NCI-H1694 treated with DMSO at 0.1 percent for 48 hours (cell line): ENCODE measurements at regions not wholly inside any gene's neighbourhood (a gene's known extent, or its start where the extent isn't known, plus 50 kb on each side); places are given as distances from the start of the nearest gene placed in this dataset.

Source experiments
- DNase-seq: peaks from one replicate; lab custom pipeline; 2025; lab: John Stamatoyannopoulos, UW

DNA sequence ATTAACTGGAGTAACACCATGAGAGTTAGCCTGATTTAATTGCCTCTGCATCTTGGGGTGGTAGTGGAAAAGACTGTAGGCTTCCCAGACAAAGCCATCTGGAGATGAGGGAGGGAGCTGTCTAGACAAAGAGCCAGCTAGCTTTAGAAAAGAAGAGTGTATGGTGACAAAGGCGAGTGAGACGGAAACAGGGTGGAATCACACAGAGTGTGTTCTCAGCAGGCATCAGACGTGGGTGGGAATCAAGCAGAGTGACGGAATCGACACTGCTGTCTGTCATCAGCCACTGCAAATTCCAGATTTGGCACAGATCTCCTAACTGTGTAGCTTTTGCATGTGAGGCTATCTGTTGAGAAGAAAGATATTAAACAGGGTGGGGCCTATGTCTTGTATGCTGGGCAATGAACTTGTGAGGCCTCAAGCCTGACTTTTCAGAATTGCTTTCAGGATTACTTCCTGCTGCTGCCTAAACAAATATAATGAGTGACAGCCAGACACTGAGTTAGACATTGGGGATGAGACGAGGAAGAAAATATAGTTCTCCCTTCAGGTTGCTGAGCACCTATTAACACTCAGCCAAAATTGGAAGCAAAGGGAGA lies 236.5 kb upstream of the GRIP1 start:
- no peak for DNase-seq

DNA sequence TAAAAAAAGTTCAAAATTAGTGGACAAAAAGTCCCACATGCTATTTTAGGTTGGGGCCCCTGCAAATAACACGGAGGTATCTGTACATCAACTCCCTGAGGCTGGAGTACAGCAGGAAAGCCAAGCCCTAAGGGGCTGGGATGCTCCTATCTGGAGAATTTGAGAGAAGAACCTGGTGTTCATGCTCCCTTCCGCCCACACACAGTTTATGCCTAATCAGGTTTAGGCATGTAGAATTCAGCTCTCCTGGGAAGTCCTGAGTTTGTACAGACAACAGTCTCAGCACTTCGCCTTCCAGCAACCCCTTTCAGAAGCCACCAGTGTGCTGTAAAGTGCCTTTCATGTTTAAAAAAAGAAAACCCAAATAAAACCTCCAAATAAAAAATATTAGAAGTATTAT lies 237.3 kb upstream of the GRIP1 start:
- DNase-seq, result no peak

DNA sequence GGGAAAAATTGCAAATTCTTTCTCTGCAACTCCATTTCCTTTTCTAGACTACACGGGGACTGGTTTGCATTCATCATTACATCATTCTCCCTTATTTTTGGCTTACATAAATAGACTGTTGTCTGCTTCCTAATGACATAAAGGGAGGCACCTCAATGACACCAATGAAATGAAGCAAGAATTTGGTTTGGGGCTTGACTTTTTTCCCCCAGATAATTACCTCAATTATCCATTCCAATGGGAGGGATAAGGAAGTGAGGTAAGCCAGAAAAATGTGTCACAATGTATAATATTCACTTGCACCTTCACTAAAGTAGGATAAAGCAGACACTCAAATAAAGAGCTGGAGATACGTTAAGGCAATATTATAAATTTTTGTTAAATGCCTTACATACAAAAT lies 240.6 kb upstream of the GRIP1 start:
- no peak for DNase-seq

GRCh38 chr12:66920205-66920604 lies 241.3 kb upstream of the GRIP1 start:
- DNase-seq, result no peak

GRCh38 chr12:66921151-66921550 lies 242.3 kb upstream of the GRIP1 start:
- no peak for DNase-seq

- no peak for DNase-seq
Measured at GRCh38 chr12:66925083-66925482, 246.2 kb upstream of the GRIP1 start.

GRCh38 chr12:66929121-66929520 lies 250.2 kb upstream of the GRIP1 start:
- DNase-seq, result no peak

- DNase-seq, result no peak
Measured at GRCh38 chr12:66931091-66931490, 252.2 kb upstream of the GRIP1 start.

DNA sequence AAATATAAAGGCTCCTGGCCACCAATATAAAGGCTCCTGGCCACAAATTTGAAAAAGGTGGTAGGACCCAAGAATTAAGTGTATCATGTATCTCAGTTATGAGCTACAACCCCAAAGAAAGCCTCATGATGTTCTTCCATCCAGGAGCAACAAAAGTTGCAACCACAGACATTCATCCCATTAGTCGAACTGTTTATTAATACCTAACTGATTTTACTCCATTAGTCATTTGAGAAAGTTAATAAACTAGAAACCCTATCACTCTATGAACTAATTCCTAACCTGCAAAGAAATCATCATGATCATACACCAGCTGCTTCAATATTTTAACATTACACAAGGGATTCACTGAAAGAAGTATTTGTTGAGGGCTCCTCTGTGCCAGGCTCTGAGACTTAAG lies 253.2 kb upstream of the GRIP1 start:
- no peak for DNase-seq

DNA sequence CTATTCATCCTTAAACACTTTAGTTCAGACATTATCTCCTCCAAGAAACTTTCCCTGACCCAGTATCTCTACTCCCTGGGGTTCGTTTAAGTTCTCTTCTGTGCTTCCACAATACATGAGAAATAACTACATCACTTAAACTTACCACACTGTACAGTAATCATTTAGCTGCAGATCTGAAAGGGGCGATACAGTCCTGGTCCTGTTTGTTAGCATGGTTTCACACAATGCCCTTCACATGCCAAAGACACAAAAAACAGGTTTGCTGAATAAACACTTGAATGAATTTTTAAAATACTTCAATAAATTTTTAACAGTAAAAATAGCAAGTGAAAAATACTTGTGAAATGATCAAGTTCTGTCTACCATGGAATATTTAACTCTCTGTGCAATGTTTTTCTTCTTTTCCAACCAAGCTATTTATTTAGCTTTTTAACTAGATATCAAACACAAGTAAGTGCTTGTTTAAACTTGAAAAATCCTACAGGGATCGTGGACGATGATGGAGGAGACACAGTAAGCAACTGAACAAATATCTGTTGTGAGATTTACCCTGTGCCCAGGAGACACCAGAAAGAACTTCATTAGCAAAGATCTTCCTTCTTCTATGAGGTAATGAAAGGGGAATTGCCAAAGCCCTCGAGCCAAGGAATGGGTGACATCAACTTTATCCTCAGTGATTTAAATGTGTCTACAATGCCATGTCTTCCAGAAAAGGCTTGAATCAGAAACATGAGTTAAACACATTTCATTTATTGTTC lies 255.6 kb upstream of the GRIP1 start:
- no peak for DNase-seq

GRCh38 chr12:66941150-66941549 lies 262.3 kb upstream of the GRIP1 start:
- DNase-seq, result no peak

GRCh38 chr12:66942741-66943465 lies 264.0 kb upstream of the GRIP1 start:
- DNase-seq, result no peak

DNA sequence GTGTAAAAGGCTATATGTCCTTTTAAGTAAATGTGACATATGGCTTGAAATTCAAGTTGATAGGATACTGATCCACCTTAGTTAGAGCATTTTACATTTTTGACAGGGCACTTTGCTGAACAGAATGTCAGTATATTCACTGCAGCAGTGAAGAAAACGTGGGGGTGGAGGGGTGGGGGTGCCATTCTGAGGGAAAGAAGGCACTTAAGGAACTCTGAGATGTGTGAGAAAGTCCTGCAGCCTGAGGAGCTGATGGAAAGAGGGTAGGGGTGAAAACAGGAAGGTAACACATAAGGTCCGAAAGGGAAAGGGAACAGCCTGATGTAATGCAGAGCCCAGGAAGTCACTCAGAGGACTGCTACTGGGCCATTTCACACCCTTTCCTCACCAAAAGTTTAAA lies 265.5 kb upstream of the GRIP1 start:
- DNase-seq, result no peak

DNA sequence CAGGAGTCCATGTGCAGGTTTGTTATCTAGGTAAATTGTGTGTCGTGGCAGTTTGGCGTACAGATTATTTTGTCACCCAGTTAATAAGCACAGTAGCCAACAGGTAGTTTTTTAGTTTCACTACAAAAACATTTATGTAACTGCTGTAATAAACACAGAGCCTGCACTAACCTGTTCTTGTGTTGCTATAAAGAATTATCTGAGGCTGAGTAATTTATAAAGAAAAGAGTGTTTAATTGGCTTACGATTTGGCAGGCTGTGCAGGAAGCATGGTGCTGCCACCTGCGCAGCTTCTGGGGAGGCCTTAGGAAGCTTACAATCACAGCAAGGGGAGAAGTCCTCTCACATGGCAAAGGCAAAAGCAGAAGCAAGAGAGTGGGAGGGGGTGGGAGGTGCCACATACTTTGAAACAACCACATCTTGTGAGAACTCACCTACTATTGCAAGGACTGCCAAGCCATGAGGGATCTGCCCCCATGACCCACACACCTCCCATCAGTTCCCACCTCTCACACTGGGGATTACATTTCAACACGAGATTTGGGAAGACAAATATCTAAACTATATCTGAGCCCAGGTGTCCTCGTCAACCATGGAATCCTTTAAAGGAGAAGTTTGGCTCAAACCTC lies 266.4 kb upstream of the GRIP1 start:
- DNase-seq, result no peak

GRCh38 chr12:66947119-66947518 lies 268.2 kb upstream of the GRIP1 start:
- no peak for DNase-seq

- no peak for DNase-seq
Measured at GRCh38 chr12:66952668-66953067, 273.8 kb upstream of the GRIP1 start.

DNA sequence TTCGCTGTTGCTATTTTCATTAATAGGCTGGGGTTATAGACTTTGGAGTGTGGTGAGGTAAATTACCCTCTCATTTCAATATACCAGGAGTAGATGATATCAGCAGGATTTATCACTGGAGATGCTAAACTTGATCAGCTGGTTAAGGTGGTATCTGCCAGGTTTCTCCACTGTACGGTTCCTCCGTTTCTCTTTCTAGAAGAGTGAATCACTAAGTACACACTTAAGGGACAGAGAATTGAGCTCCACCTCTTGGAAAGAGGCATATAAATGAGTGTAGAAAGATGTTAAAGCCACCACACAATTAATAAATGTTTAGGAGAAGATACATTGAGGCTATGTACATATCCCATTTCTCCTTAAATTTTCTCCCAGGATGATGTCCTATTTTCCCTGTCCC lies 277.4 kb upstream of the GRIP1 start:
- no peak for DNase-seq

GRCh38 chr12:66959276-66959675 lies 280.4 kb upstream of the GRIP1 start:
- DNase-seq, result no peak

- DNase-seq, result no peak
Measured at GRCh38 chr12:66960006-66960405, 281.1 kb upstream of the GRIP1 start.

GRCh38 chr12:66960704-66961690 lies 282.1 kb upstream of the GRIP1 start:
- DNase-seq, result no peak

GRCh38 chr12:66962290-66962689 lies 283.4 kb upstream of the GRIP1 start:
- no peak for DNase-seq

DNA sequence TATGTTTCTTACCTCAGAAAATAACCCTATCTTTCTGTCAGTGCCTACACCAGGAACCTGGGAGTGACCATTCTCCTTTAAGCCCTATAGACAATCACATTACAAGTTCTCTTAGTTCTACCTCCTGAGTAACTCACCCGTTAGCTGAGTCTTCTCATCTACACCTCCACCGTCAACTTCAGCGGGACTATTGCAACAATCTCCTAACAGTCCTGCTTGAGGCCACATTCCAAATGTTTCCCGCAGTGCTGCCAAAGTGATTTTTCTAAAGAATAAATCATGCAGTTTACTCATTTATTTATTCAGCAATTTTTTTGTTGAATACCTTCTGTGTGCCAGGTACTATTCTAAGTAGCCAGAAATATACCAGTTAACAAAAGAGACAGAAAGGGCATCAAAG lies 285.0 kb upstream of the GRIP1 start:
- DNase-seq, result no peak
